BLaER1 (cell line): ENCODE measurements at regions not wholly inside any gene's neighbourhood (a gene's known extent, or its start where the extent isn't known, plus 50 kb on each side); places are given as distances from the start of the nearest gene placed in this dataset.

Source experiments
- H3K27ac ChIP-seq: shearing (Covaris generic); formaldehyde crosslinking; 2 replicates; pipeline ENCODE4 v1.8.1; 2022
- H3K27me3 ChIP-seq: shearing (Covaris generic); formaldehyde crosslinking; 2 replicates; pipeline ENCODE4 v1.8.1; 2022
- H3K36me3 ChIP-seq: shearing (Covaris generic); formaldehyde crosslinking; 2 replicates; pipeline ENCODE4 v1.8.1; 2022
- H3K4me1 ChIP-seq: shearing (Covaris generic); formaldehyde crosslinking; 2 replicates; pipeline ENCODE4 v1.8.1; 2022
- H3K4me2 ChIP-seq: shearing (Covaris generic); formaldehyde crosslinking; 2 replicates; pipeline ENCODE4 v1.8.1; 2022
- H3K4me3 ChIP-seq: shearing (Covaris generic); formaldehyde crosslinking; 2 replicates; pipeline ENCODE4 v1.8.1; 2022
- H3K9ac ChIP-seq: shearing (Covaris generic); formaldehyde crosslinking; 2 replicates; pipeline ENCODE4 v1.8.1; 2022
- H3K9me3 ChIP-seq: shearing (Covaris generic); formaldehyde crosslinking; 2 replicates; pipeline ENCODE4 v1.8.1; 2022
- H4K20me1 ChIP-seq: shearing (Covaris generic); formaldehyde crosslinking; 2 replicates; pipeline ENCODE4 v1.8.1; 2022
- Cebpa-rat ChIP-seq: shearing (Covaris generic); IDR thresholded peaks from 2 replicates; pipeline ENCODE4 v1.8.1; 2022

- H3K4me1 ChIP-seq: 0 out of 2 replicates have a peak, but pooled peaks cover 4% of the 10 kb centered on the region
- H3K27ac ChIP-seq: no peak overlapping the region
- no peak for TF ChIP-seq Cebpa-rat
- no peaks in the 10 kb centered on the region for H3K36me3 ChIP-seq
- H3K9me3 ChIP-seq: no peaks in the 10 kb centered on the region
- H3K27me3 ChIP-seq: no peaks in the 10 kb centered on the region
- no peak overlapping the region for H3K9ac ChIP-seq
- no peak overlapping the region for H3K4me3 ChIP-seq
- H3K4me2 ChIP-seq: no peak overlapping the region
- H4K20me1 ChIP-seq: no peaks in the 10 kb centered on the region
Observed at GRCh38 chr20:39641423-39641822, 679.3 kb downstream of the DHX35 start.

DNA sequence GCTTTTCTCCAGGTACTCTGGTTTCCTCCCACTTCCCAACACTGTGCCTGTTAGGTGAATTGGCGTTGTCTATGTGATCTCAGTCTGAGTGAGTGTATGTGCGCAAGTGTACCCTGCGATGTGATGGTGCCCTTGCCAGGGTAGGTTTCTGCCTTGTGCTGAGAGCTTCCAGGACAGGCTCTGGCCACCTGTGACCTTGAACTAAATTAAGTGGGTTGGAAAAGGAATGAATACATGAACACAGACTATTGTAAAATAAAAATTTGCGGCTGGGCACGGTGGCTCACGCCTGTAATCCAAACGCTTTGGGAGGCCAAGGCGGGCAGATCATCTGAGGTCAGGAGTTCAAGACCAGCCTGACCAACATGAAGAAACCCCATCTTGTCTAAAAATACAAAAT, 678.0 kb downstream of the DHX35 start:
- H3K9ac ChIP-seq: no peak overlapping the region
- no peaks in the 10 kb centered on the region for H3K27me3 ChIP-seq
- H3K4me3 ChIP-seq: no peak overlapping the region
- TF ChIP-seq Cebpa-rat: no peak
- no peaks in the 10 kb centered on the region for H3K9me3 ChIP-seq
- no peaks in the 10 kb centered on the region for H3K36me3 ChIP-seq
- H3K27ac ChIP-seq: no peak overlapping the region
- H4K20me1 ChIP-seq: no peaks in the 10 kb centered on the region
- H3K4me2 ChIP-seq: no peak overlapping the region
- H3K4me1 ChIP-seq: 0 out of 2 replicates have a peak, but pooled peaks cover 2% of the 10 kb centered on the region

DNA sequence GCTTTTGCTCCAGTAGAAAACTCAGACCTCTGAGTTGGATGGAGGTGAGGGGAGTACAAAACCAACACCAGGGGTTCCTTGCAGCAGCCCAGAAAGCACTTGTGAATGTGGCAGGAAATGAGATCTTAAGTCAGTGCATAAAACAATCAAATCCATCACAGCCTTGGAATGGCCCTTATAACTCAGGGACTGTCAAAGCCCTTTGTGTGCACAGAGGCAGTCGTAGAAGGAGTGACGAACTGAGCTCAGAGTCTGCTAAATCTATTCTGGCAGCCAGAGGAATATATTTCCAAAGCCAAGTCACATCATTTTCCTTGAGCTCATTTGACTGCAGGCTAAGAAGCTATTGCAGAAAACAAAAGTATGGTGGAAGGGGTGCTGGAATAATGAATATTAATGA, 676.6 kb downstream of the DHX35 start:
- Histone ChIP-seq H3K36me3 (no peaks in the 10 kb centered on the region), H3K4me1 (no peaks in the 10 kb centered on the region), H4K20me1 (no peaks in the 10 kb centered on the region), H3K27me3 (no peaks in the 10 kb centered on the region), H3K9me3 (no peaks in the 10 kb centered on the region), H3K9ac (no peak overlapping the region), H3K27ac (no peak overlapping the region), H3K4me2 (no peak overlapping the region), H3K4me3 (no peak overlapping the region)
- no peak for TF ChIP-seq Cebpa-rat

GRCh38 chr20:39633689-39634088, 671.5 kb downstream of the DHX35 start:
- TF ChIP-seq Cebpa-rat: no peak
- Histone ChIP-seq H3K27me3 (no peaks in the 10 kb centered on the region), H3K4me1 (no peaks in the 10 kb centered on the region)

GRCh38 chr20:39632757-39633156, 670.6 kb downstream of the DHX35 start:
- no peak overlapping the region for H3K4me3 ChIP-seq
- no peak for TF ChIP-seq Cebpa-rat
- H3K9me3 ChIP-seq: no peaks in the 10 kb centered on the region
- no peaks in the 10 kb centered on the region for H3K36me3 ChIP-seq
- no peaks in the 10 kb centered on the region for H4K20me1 ChIP-seq
- H3K4me1 ChIP-seq: no peaks in the 10 kb centered on the region
- no peak overlapping the region for H3K9ac ChIP-seq
- H3K4me2 ChIP-seq: no peak overlapping the region
- H3K27ac ChIP-seq: no peak overlapping the region
- H3K27me3 ChIP-seq: no peaks in the 10 kb centered on the region

More at GRCh38 chr20:39633689-39634088, 671.5 kb downstream of the DHX35 start:
- no peaks in the 10 kb centered on the region for H3K36me3 ChIP-seq
- no peaks in the 10 kb centered on the region for H3K9me3 ChIP-seq
- no peaks in the 10 kb centered on the region for H4K20me1 ChIP-seq
- H3K9ac ChIP-seq: no peak overlapping the region
- no peak overlapping the region for H3K27ac ChIP-seq
- H3K4me2 ChIP-seq: no peak overlapping the region
- no peak overlapping the region for H3K4me3 ChIP-seq

GRCh38 chr20:39632176-39632575, 670.0 kb downstream of the DHX35 start:
- Histone ChIP-seq H3K27ac (no peak overlapping the region), H3K9ac (no peak overlapping the region)
- no peak for TF ChIP-seq Cebpa-rat

DNA sequence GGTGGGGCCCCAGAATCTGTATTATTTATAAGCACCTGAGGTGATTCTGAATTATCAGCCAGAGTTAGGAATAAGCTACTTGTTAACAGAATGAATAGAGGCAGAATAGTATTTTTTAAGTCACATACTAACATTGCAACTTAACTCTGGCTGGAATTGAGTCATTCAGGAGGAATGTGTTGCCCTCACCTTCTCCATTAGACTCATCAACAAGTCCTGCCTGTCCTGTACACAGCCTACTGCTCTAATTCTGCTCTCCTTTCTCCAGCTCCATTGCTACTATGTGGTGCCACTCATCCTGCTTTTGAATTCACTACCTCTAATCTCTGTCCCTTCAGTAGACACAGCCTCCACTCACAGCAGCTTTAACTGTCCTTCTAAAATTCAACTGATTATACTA, 669.4 kb downstream of the DHX35 start:
- no peak overlapping the region for H3K4me3 ChIP-seq

More at GRCh38 chr20:39632176-39632575, 670.0 kb downstream of the DHX35 start:
- Histone ChIP-seq H3K4me2 (no peak overlapping the region), H4K20me1 (no peaks in the 10 kb centered on the region), H3K27me3 (no peaks in the 10 kb centered on the region), H3K9me3 (no peaks in the 10 kb centered on the region), H3K36me3 (no peaks in the 10 kb centered on the region), H3K4me3 (no peak overlapping the region), H3K4me1 (no peaks in the 10 kb centered on the region)

GRCh38 chr20:39630215-39630908, 668.2 kb downstream of the DHX35 start:
- Histone ChIP-seq H3K9me3 (no peaks in the 10 kb centered on the region), H4K20me1 (no peaks in the 10 kb centered on the region), H3K4me1 (no peaks in the 10 kb centered on the region), H3K9ac (no peak overlapping the region), H3K27ac (no peak overlapping the region), H3K4me3 (no peak overlapping the region), H3K27me3 (no peaks in the 10 kb centered on the region), H3K4me2 (no peak overlapping the region), H3K36me3 (no peaks in the 10 kb centered on the region)
- TF ChIP-seq Cebpa-rat: no peak

More for the DNA sequence above, 669.4 kb downstream of the DHX35 start:
- Histone ChIP-seq H3K9me3 (no peaks in the 10 kb centered on the region), H3K9ac (no peak overlapping the region), H3K4me2 (no peak overlapping the region), H3K4me1 (no peaks in the 10 kb centered on the region), H4K20me1 (no peaks in the 10 kb centered on the region), H3K27me3 (no peaks in the 10 kb centered on the region), H3K27ac (no peak overlapping the region), H3K36me3 (no peaks in the 10 kb centered on the region)
- no peak for TF ChIP-seq Cebpa-rat

DNA sequence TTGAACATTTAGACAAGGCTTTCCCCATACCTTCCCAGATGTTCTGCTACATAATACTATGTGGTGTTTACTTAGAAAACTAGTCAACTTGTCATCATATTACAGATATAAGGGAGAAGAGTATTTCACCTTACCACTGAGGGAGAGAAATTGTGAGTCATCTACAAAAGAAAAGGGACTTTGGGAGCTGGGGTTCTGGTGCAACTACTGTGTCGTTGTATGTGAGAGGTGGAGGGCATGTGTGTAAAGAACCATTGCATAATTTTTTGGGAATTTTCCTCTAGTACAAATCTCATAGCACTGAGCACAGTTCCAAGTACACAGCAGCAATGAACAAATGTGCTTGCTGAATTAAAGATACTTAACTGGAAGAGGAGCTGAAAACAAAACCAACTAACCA, 665.6 kb downstream of the DHX35 start:
- Histone ChIP-seq H3K9me3 (no peaks in the 10 kb centered on the region), H3K27ac (no peak overlapping the region), H3K4me2 (no peak overlapping the region), H3K27me3 (no peaks in the 10 kb centered on the region), H3K9ac (no peak overlapping the region), H4K20me1 (no peaks in the 10 kb centered on the region), H3K36me3 (no peaks in the 10 kb centered on the region), H3K4me3 (no peak overlapping the region), H3K4me1 (no peaks in the 10 kb centered on the region)
- TF ChIP-seq Cebpa-rat: no peak

DNA sequence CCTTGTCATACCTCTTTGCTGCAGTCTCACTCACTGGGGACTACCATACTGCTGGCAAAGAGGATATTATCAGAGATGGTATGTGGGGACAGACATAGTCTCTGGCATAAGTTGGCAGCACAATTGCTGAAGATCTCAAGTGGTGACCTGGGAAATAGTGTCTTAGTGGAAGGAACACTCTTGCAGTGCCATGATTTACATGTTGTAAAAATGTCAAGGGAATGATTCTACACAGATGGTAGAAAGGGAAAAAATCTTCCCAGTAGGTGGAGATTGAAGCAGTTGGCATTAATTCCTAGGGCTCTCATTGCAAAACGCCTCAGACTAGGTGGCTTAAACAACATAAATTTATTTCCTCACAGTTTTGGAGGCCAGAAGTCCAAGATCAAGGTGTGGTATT, 662.2 kb downstream of the DHX35 start:
- Histone ChIP-seq H3K4me3 (no peak overlapping the region), H3K4me2 (no peak overlapping the region), H3K27ac (no peak overlapping the region), H4K20me1 (no peaks in the 10 kb centered on the region), H3K36me3 (no peaks in the 10 kb centered on the region), H3K4me1 (no peaks in the 10 kb centered on the region), H3K9me3 (no peaks in the 10 kb centered on the region), H3K27me3 (no peaks in the 10 kb centered on the region), H3K9ac (no peak overlapping the region)
- TF ChIP-seq Cebpa-rat: no peak
